ENCODE measurements at regions not wholly inside any gene's neighbourhood (a gene's known extent, or its start where the extent isn't known, plus 50 kb on each side); places are given as distances from the start of the nearest gene placed in this dataset.

GRCh38 chr10:22821501-22821900 lies 106.4 kb upstream of the ARMC3 start:
- TF ChIP-seq, protein P1, sequence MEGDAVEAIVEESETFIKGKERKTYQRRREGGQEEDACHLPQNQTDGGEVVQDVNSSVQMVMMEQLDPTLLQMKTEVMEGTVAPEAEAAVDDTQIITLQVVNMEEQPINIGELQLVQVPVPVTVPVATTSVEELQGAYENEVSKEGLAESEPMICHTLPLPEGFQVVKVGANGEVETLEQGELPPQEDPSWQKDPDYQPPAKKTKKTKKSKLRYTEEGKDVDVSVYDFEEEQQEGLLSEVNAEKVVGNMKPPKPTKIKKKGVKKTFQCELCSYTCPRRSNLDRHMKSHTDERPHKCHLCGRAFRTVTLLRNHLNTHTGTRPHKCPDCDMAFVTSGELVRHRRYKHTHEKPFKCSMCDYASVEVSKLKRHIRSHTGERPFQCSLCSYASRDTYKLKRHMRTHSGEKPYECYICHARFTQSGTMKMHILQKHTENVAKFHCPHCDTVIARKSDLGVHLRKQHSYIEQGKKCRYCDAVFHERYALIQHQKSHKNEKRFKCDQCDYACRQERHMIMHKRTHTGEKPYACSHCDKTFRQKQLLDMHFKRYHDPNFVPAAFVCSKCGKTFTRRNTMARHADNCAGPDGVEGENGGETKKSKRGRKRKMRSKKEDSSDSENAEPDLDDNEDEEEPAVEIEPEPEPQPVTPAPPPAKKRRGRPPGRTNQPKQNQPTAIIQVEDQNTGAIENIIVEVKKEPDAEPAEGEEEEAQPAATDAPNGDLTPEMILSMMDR (IDR thresholded peaks at IDR 0.05) = no peak
- no peak for TF ChIP-seq EZH2 (IDR thresholded peaks at IDR 0.05; ENCODE audit: borderline replicate concordance, insufficient read depth, low read depth, low read length, poor library complexity, severe bottlenecking)
- H3K27me3 ChIP-seq (replicated peaks in 1 of 4; ENCODE audit: control extremely low read depth in 1 of 4, control insufficient read depth in 3 of 4, insufficient read depth in 4 of 4, low read length in 3 of 4) = no peaks in the 10 kb centered on the region
- ATAC-seq (ENCODE audit: low read depth) (no peak), DNase-seq (no peak)
- Mint-ChIP-seq H3K9me3 (ENCODE audit: insufficient read depth) (no peaks in the 10 kb centered on the region), H3K4me1 (no peaks in the 10 kb centered on the region), H3K4me3 (no peak overlapping the region), H3K27ac (no peak overlapping the region), H3K27me3 (no peaks in the 10 kb centered on the region)
- H3K9ac ChIP-seq (ENCODE audit: low read length) = no peak overlapping the region
- ChIA-PET CTCF (no interaction called here), POLR2A (no interaction called here)
- no peaks in the 10 kb centered on the region for H3K36me3 ChIP-seq (replicated peaks in 1 of 2; ENCODE audit: control extremely low read depth in 1 of 2, control insufficient read depth in 1 of 2, extremely low read depth in 1 of 2, insufficient read depth in 2 of 2, low read length in 1 of 2)
- no peaks in the 10 kb centered on the region for H3K79me2 ChIP-seq (ENCODE audit: control insufficient read depth, insufficient read depth, low read length)
- no peak overlapping the region for H3K4me3 ChIP-seq (ENCODE audit: control extremely low read depth in 1 of 5, extremely low read depth in 1 of 5, insufficient read depth in 1 of 5, low read depth in 2 of 5, low read length in 4 of 5)
- intact Hi-C loops (cut with micrococcal nuclease) = no loop called here
- H3K9me3 ChIP-seq (ENCODE audit: control extremely low read depth in 1 of 3, control insufficient read depth in 2 of 3, insufficient read depth in 1 of 3, low read length in 2 of 3) = no peaks in the 10 kb centered on the region
- WGBS (ENCODE audit: insufficient coverage) = 60% methylated on average over 1 of the region's 1 CpG
- no peak overlapping the region for H2AFZ ChIP-seq (ENCODE audit: insufficient read depth, low read depth, low read length, poor library complexity, severe bottlenecking)
- H3K27ac ChIP-seq (ENCODE audit: low read length in 2 of 2) = no peak overlapping the region
- no peak overlapping the region for H3K4me2 ChIP-seq (replicated peaks; ENCODE audit: low read depth, low read length, poor library complexity, severe bottlenecking)
- H3K4me1 ChIP-seq (ENCODE audit: control insufficient read depth in 2 of 2, insufficient read depth in 2 of 2, low read length in 2 of 2) = no peaks in the 10 kb centered on the region
- no peaks in the 10 kb centered on the region for H4K20me1 ChIP-seq (ENCODE audit: control insufficient read depth, insufficient read depth, low read length, poor library complexity, severe bottlenecking)

GRCh38 chr10:22816298-22816653 lies 101.9 kb upstream of the PIP4K2A start:
- Histone ChIP-seq H3K79me2 (ENCODE audit: control insufficient read depth, insufficient read depth, low read length) (no peaks in the 10 kb centered on the region), H3K4me1 (ENCODE audit: control insufficient read depth in 2 of 2, insufficient read depth in 2 of 2, low read length in 2 of 2) (no peaks in the 10 kb centered on the region), H3K9ac (ENCODE audit: low read length) (no peak overlapping the region), H4K20me1 (ENCODE audit: control insufficient read depth, insufficient read depth, low read length, poor library complexity, severe bottlenecking) (no peaks in the 10 kb centered on the region), H3K27me3 (replicated peaks in 1 of 4; ENCODE audit: control extremely low read depth in 1 of 4, control insufficient read depth in 3 of 4, insufficient read depth in 4 of 4, low read length in 3 of 4) (no peaks in the 10 kb centered on the region), H3K36me3 (replicated peaks in 1 of 2; ENCODE audit: control extremely low read depth in 1 of 2, control insufficient read depth in 1 of 2, extremely low read depth in 1 of 2, insufficient read depth in 2 of 2, low read length in 1 of 2) (no peaks in the 10 kb centered on the region), H3K9me3 (ENCODE audit: control extremely low read depth in 1 of 3, control insufficient read depth in 2 of 3, insufficient read depth in 1 of 3, low read length in 2 of 3) (no peaks in the 10 kb centered on the region), H3K4me2 (replicated peaks; ENCODE audit: low read depth, low read length, poor library complexity, severe bottlenecking) (no peak overlapping the region), H3K4me3 (ENCODE audit: control extremely low read depth in 1 of 5, extremely low read depth in 1 of 5, insufficient read depth in 1 of 5, low read depth in 2 of 5, low read length in 4 of 5) (no peak overlapping the region), H3K27ac (ENCODE audit: low read length in 2 of 2) (no peak overlapping the region), H2AFZ (ENCODE audit: insufficient read depth, low read depth, low read length, poor library complexity, severe bottlenecking) (no peak overlapping the region)
- intact Hi-C loops (cut with micrococcal nuclease) = no loop called here
- Mint-ChIP-seq H3K4me3 (no peak overlapping the region), H3K9me3 (ENCODE audit: insufficient read depth) (no peaks in the 10 kb centered on the region), H3K27me3 (no peaks in the 10 kb centered on the region), H3K27ac (no peak overlapping the region), H3K4me1 (no peaks in the 10 kb centered on the region)
- no peak for TF ChIP-seq EZH2 (IDR thresholded peaks at IDR 0.05; ENCODE audit: borderline replicate concordance, insufficient read depth, low read depth, low read length, poor library complexity, severe bottlenecking)
- TF ChIP-seq, protein P1 (IDR thresholded peaks at IDR 0.05) = no peak
- DNase-seq = no peak
- WGBS (ENCODE audit: insufficient coverage) = 100% methylated on average over 3 of the region's 4 CpGs
- ChIA-PET POLR2A (no interaction called here), CTCF (no interaction called here)
- ATAC-seq (ENCODE audit: low read depth) = no peak
